HG03354 (cell line): ENCODE measurements at regions not wholly inside any gene's neighbourhood (a gene's known extent, or its start where the extent isn't known, plus 50 kb on each side); places are given as distances from the start of the nearest gene placed in this dataset.

ENCODE experiments used
- ATAC-seq: cut with Tn5 transposase; IDR thresholded peaks from one replicate; pipeline ENCODE4 v1.9.1; 2021; ENCODE audit warnings: mild to moderate bottlenecking; ENCODE audit not compliant: unreplicated experiment, poor library complexity, severe bottlenecking

- ATAC-seq, result no peak
Measured at GRCh38 chr10:78304091-78305045, 270.7 kb downstream of the RPS24 start.

DNA sequence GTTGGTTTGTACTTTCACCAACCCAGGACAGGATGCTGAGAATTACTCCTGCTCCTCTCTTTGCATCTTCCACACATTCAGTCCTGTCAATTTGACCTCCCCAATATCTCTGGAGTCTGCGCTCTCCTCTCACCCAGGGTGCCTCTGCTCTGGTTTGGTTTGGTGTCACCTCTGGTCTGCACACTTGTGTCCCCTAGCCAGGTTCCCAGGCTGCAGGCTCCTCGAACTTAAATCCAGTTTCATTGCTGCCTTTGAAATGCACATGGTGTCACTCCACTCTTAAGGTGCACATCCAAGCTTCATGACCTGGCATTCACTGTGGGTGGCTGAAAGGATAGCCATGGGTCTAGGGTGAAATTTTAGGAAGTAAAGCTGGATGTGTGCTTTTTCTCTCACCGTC lies 271.6 kb downstream of the RPS24 start:
- no peak for ATAC-seq

GRCh38 chr10:78306358-78306757 lies 272.7 kb downstream of the RPS24 start:
- ATAC-seq, result no peak

DNA sequence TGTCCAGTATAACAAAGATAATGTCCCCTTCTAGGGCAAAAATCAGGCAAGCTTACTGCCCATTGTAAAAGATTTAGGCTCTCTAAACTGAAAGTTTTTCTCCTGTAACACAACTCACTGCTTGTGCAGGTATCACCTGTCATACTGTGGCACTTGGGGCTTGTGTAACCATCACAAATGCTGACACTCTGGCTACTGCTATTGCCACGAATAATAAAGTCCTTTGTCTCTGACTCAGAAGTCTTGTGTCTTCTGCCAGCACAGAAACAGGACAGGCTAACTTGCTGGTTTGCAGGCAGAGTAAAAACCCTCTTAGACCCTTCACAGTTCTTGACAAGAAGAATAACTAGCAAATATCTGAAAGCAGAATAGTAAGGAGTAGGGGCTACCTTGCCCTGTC lies 273.9 kb downstream of the RPS24 start:
- no peak for ATAC-seq

GRCh38 chr10:78309536-78310237 lies 276.0 kb downstream of the RPS24 start:
- ATAC-seq, result no peak

DNA sequence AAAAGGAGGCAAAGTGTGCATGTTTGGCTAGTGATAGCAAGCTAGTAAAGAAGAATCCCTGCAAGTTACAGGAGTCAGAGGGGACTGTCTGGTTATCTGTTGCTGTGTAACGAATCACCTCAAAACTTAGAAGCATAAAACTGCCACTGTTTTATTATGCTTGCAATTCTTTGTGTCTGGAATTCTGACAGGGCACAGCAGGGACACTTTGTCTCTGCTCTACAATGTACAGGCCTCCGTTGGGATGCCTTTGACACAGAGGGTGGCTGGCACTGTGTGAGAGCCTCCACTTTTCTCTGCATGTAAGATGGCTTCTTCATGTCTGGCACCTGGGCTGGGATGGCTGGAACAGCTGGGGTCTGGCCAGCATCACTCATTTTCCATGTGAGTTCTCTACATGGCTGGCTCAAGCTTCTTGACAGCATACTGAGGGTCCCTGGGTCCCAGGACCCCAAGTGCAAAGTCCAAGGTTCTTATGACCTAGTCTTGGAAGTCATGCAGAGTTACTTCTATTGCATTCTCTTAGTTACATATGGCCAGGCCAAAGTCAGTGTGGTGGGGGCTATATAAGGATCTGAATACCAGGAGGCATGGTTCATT lies 276.9 kb downstream of the RPS24 start:
- ATAC-seq, result no peak

DNA sequence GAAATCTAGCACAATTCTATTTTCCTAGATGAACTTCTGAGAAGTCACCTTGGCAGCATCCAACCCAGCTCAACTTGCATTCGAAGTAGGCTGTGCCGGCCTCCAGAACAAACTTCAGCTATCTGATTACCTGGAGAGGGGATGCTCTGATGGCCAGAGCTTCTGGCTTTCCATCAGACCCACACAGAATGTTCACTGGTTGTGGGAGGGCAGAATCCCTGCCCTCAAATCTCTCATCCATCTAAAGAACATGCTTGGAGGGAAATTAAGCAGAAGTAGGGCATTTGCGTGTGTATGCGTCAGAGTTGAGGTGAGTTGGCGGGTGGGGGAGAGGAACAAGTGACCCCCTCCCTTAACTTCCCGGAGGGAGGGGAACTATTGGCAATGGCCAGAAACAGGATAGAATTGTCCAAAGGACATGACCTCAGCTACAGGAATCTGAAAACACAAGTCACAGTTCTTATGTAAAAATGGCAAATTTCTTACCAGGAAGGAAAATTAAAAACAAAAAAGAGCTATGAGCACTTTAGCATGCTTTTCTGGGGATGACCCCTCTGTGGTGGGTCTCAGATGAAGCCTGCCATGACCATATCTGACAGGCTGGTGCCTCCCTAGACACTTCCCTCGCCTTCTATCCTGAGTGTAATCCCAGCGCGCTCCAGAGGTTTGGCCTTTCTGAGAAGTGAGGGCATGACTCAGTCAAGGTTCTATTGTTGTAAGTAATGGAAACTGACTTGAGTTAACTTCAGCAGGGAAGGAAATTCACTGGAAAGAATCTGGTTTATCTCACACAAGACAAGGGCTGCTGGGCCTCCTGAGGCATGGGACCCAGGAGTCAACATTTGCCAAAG lies 278.8 kb downstream of the RPS24 start:
- ATAC-seq, result no peak

DNA sequence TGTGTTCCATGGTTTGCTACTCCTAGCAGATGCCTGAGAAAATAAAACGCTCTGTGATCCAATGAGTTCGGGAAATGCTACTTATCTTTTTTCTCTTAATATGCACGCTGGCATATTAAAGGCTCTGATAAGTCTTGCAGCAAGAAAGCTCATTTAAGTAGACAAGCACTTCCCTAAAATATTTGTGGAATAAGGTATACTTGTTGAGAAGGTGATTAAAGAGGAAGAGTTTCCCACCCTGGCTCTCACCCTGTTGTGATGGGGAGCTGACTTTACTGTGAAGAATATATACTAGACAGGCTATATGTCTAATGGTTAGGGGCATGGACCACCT lies 279.4 kb downstream of the RPS24 start:
- no peak for ATAC-seq

- no peak for ATAC-seq
Measured at GRCh38 chr10:78313636-78314035, 280.0 kb downstream of the RPS24 start.

DNA sequence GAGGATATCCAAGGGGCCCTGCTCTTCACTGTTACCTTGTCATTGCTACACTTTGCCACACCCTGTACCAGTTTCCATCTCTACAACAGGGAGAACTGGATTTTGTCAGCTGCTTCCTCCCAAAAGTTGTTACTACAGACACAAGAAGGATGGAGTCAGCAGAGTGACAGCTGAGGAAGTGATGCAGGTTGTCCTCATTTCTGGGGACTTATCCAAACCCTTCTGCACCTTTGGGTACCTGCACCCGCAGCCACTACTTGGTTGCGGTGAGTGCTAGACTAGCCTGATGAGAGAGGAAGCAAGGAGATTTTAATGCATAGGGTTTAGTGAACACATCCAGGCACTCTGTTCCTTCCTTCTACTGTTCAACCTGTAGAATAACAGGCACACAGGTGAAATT lies 281.0 kb downstream of the RPS24 start:
- no peak for ATAC-seq

- no peak for ATAC-seq
Measured at GRCh38 chr10:78316451-78316931, 282.8 kb downstream of the RPS24 start.

DNA sequence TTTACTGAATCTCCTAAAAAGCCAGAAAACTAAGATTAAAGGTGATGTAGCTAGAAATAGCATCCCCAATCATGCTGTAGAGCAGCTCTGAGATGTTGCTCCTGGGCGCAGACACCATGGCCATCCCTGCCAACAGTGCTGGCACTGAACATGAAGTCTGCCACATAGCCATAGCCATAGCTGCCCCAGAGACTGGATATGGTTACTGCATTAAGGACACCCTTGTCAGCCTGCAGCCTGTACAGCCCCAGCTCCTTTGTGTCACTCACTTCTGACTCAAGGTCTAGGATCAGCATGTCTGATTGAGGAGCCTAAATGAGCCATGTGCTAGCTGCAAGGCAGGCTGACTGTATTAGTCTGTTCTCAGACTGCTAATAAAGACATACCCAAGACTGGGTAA lies 284.6 kb downstream of the RPS24 start:
- ATAC-seq, result no peak

- ATAC-seq, result no peak
Measured at GRCh38 chr10:78319371-78319770, 285.7 kb downstream of the RPS24 start.

GRCh38 chr10:78319841-78320240 lies 286.2 kb downstream of the RPS24 start:
- no peak for ATAC-seq

GRCh38 chr10:78320506-78320905 lies 286.8 kb downstream of the RPS24 start:
- no peak for ATAC-seq

- no peak for ATAC-seq
Measured at GRCh38 chr10:78321000-78321399, 287.3 kb downstream of the RPS24 start.

GRCh38 chr10:78321500-78321899 lies 287.8 kb downstream of the RPS24 start:
- ATAC-seq, result no peak

- ATAC-seq, result no peak
Measured at GRCh38 chr10:78326372-78326771, 292.7 kb downstream of the RPS24 start.

- no peak for ATAC-seq
Measured at GRCh38 chr10:78327778-78328591, 294.3 kb downstream of the RPS24 start.
